ENCODE measurements at regions not wholly inside any gene's neighbourhood (a gene's known extent, or its start where the extent isn't known, plus 50 kb on each side); places are given as distances from the start of the nearest gene placed in this dataset.

DNA sequence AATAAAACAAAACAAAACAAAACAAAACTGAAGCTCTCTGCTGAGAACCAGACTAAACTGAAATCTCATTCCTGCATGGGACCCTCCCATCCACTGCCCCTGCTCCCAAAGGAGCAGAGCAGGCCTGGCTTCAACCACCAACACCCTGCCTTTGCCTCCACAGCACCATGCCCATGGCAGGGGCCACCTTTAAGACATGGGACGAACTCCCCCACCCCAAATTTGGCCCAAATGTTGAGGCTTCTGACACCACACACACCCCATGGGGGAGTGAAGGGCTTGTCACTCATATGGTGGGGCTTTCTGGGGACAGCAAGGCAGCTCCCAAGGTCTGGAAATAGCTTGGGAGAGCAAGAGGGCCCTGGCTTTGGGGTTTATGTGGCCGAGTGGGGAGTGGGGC is 177.2 kb downstream of the KIF26A start:
- TF ChIP-seq, protein P1, sequence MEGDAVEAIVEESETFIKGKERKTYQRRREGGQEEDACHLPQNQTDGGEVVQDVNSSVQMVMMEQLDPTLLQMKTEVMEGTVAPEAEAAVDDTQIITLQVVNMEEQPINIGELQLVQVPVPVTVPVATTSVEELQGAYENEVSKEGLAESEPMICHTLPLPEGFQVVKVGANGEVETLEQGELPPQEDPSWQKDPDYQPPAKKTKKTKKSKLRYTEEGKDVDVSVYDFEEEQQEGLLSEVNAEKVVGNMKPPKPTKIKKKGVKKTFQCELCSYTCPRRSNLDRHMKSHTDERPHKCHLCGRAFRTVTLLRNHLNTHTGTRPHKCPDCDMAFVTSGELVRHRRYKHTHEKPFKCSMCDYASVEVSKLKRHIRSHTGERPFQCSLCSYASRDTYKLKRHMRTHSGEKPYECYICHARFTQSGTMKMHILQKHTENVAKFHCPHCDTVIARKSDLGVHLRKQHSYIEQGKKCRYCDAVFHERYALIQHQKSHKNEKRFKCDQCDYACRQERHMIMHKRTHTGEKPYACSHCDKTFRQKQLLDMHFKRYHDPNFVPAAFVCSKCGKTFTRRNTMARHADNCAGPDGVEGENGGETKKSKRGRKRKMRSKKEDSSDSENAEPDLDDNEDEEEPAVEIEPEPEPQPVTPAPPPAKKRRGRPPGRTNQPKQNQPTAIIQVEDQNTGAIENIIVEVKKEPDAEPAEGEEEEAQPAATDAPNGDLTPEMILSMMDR (IDR thresholded peaks at IDR 0.05; ENCODE audit: low read depth, low read length, missing control alignments) = no peak
- DNase-seq (ENCODE audit: extremely low read depth, low read depth) = no peak
- no peak overlapping the region for H3K4me3 ChIP-seq (replicated peaks; ENCODE audit: low read depth, low read length)

DNA sequence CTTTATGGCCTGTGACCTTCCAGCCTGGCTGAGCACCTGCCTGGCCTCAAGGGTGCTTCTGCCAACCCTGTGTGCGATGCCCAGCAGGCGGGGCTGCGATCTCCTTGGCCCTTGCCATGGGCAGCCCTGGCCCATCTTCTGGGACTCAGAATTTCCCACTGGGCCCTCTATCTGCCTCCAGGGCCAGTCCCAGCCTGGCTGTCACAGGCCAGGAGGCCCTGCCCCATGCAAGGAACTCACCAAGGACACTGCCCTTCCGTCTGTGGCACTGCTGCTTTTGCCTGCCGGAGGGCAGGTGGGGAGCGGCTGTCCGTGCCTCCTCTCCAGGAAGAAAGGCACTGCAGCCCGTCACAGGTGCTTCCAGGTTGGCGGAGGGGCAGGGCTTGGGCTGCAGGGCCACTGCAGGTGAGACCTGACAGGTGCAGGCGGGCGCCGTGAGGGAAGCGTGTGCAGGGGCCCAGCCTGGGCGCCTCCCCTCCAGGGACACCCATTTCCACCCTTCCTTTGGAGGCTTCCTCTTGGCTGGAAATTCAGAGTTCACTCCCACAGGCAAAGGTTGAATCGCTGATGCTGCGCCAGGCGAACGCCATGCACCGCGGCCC is 177.8 kb downstream of the KIF26A start:
- no peak overlapping the region for H3K4me3 ChIP-seq (replicated peaks; ENCODE audit: low read depth, low read length)
- DNase-seq (ENCODE audit: extremely low read depth, low read depth) = no peak

DNA sequence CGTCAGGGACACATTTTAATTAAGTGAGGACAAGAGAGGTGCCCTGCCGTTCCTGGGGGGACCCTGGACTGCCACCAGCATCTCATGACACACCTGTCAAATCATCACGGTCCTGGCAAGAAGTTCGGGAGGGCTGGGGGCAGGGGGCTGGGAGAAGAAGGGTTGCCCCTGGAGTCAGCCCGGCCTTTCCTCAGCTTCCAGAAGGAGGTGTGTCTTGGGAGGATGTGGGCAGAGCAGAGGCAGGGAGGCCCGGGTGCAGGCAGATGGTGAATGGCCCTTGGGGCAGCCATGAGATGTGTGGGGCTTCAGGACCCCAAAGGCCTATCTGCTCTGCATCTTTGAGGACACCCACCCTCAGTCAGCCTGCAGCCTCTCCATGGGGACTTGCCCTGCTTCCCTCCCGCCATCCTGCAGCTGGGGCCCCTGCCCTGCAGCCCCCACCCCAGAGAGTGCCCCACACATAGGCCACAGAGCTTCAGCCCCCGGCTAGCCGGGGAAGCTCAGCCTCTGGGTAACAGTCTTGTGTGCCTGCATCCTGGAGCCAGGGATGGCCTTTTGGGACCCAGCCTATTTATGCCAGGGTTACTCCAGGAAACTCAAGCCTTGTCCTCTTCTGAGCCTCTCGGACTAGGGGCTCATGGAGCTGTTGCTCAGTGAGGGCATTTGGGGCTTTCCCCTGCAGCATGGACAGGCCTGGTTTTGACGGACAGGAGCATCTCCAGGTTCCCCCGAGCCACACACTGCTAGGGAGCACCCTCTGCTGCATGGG is 178.5 kb downstream of the KIF26A start:
- no peak for DNase-seq (ENCODE audit: extremely low read depth, low read depth)
- no peak overlapping the region for H3K4me3 ChIP-seq (replicated peaks; ENCODE audit: low read depth, low read length)

More for the DNA sequence above, 177.8 kb downstream of the KIF26A start:
- TF ChIP-seq, protein P1 (IDR thresholded peaks at IDR 0.05; ENCODE audit: low read depth, low read length, missing control alignments) = no peak

DNA sequence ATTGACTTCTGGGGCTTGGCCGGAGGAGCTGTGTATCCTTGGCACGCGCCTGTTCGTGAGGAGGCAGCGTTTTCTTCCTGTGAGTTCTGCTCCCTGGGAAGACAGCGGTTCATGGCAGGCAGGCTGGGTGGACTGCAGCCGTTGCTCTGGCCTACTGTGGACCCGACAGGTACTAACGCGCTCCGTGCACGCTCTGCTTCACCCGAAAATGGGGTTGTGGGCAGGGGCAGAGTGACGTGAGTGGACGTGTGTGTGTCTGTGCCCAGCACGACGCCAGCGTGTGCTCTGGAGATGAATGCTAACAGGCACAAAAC is 179.1 kb downstream of the KIF26A start:
- H3K4me3 ChIP-seq (replicated peaks; ENCODE audit: low read depth, low read length) = no peak overlapping the region
- TF ChIP-seq, protein P1 (IDR thresholded peaks at IDR 0.05; ENCODE audit: low read depth, low read length, missing control alignments) = no peak
- DNase-seq (ENCODE audit: extremely low read depth, low read depth) = no peak

More for the DNA sequence above, 178.5 kb downstream of the KIF26A start:
- TF ChIP-seq, protein P1 (IDR thresholded peaks at IDR 0.05; ENCODE audit: low read depth, low read length, missing control alignments) = no peak

DNA sequence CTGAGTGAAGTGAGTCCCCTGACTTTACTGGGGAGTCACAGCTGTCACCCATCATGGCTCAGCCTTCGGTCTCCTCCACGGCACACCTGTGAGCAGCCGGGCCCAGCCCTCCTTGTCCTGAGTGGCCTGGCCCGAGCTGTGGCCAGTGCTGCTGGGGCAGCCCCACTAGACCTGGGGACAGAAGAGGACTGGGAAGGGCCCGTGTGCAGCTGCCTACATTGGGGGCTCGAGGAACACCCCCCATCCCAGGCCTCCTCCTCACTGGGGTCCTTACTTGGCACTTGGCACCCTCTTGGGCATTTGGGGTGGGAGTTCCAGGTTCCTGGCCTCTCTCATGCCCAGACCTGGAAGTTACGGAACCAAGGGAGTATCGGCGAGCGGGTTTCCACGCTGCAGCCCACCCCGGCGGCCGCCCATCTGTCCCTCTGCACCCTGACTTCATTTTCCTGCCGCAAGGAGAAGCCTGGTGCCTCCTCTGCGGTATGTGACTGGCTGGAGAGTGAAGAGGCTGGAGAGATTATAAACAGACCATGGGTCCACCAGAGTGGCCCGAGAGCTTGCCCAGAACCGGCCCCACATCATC is 179.7 kb downstream of the KIF26A start:
- H3K4me3 ChIP-seq (replicated peaks; ENCODE audit: low read depth, low read length) = no peak overlapping the region
- TF ChIP-seq, protein P1 (IDR thresholded peaks at IDR 0.05; ENCODE audit: low read depth, low read length, missing control alignments) = no peak
- DNase-seq (ENCODE audit: extremely low read depth, low read depth) = no peak

DNA sequence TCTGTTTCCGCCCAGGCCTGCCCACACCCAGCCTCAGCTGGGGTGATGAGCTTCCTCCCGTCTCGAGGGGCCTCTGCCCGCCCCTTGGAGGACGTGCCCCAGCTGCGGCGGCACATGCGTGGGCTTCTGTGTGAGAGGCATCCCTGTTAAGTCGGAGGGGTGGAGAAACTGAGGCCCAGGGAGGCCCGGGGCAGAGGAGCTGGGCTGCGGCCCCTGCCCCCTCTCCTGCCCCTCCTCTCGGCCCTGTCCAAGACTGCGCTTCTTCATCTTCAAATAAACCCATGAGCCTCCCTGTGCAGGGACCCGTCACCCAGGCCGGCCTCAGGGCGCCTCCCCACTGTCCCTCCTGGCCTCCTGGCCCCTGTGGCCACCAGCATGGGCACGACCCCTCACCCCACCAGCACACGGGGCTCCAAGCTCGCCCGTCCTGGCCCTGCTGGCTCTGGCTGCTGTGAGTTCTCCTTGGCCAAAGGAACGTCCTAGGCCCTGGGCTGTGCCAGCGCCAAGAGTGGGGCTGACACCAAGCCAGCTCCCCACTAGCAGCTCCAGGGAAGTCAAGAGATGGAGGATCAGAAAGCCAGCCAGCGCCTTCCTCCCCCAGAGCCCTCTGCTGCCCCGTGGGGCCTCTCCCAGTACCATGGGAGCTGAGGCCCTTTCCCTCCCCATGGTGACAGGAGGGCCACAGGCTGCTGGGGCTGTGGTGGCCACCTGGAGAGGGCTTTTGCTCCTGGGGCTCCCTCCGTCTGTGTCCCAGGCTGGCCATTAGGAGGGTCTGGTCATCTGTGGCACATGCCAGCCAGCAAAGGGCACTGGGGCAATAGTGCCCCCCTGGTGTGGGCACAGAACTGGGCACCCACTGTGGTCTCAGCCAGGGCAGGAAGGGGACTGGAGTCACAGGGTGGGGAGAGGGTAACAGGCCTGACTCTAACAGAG is 180.4 kb downstream of the KIF26A start:
- no peak for DNase-seq (ENCODE audit: extremely low read depth, low read depth)
- TF ChIP-seq, protein P1 (IDR thresholded peaks at IDR 0.05; ENCODE audit: low read depth, low read length, missing control alignments) = no peak
- no peak overlapping the region for H3K4me3 ChIP-seq (replicated peaks; ENCODE audit: low read depth, low read length)
